Smooth muscle cell (in vitro differentiated cells): ENCODE measurements at regions not wholly inside any gene's neighbourhood (a gene's known extent, or its start where the extent isn't known, plus 50 kb on each side); places are given as distances from the start of the nearest gene placed in this dataset.

Source experiments
- DNase-seq: peaks from one replicate; lab custom pipeline; 2025; ENCODE audit not compliant: unreplicated experiment; lab: John Stamatoyannopoulos, UW
- H2AFZ ChIP-seq: fragments of 200-600 bp; sonication (generic); 2 replicates; pipeline ENCODE4 v1.6.0; 2016; ENCODE audit warnings: antibody characterized with exemption, low read depth, mild to moderate bottlenecking
- H3F3A ChIP-seq: fragments of 200-600 bp; sonication (generic); 2 replicates; pipeline ENCODE4 v1.6.0; 2017; ENCODE audit warnings: antibody characterized with exemption, low read depth
- H3K27ac ChIP-seq: fragments of 200-600 bp; sonication (generic); 2 replicates; pipeline ENCODE4 v1.5.1; 2016; ENCODE audit warnings: low read depth, mild to moderate bottlenecking
- H3K27me3 ChIP-seq: fragments of 200-600 bp; sonication (generic); 2 replicates; pipeline ENCODE4 v1.6.1; 2016; ENCODE audit warnings: low read depth, mild to moderate bottlenecking
- H3K36me3 ChIP-seq: fragments of 200-600 bp; sonication (generic); 2 replicates; pipeline ENCODE4 v1.5.1; 2016; ENCODE audit warnings: low read depth
- H3K4me1 ChIP-seq: fragments of 200-600 bp; sonication (generic); 2 replicates; pipeline ENCODE4 v1.5.1; 2016; ENCODE audit warnings: low read depth
- H3K4me2 ChIP-seq: fragments of 200-600 bp; sonication (generic); 2 replicates; pipeline ENCODE4 v1.6.0; 2016; ENCODE audit warnings: mild to moderate bottlenecking
- H3K4me3 ChIP-seq: fragments of 200-600 bp; sonication (generic); 2 replicates; pipeline ENCODE4 v1.5.1; 2016; ENCODE audit warnings: mild to moderate bottlenecking
- H3K79me2 ChIP-seq: fragments of 200-600 bp; sonication (generic); 2 replicates; pipeline ENCODE4 v1.6.0; 2016; ENCODE audit warnings: low read depth, mild to moderate bottlenecking
- H3K9ac ChIP-seq: fragments of 200-600 bp; sonication (generic); 2 replicates; pipeline ENCODE4 v1.6.0; 2016; ENCODE audit warnings: low read depth
- H3K9me3 ChIP-seq: fragments of 200-600 bp; sonication (generic); replicated peaks from 2 replicates; pipeline ENCODE4 v1.5.1; 2016; ENCODE audit warnings: low read depth
- H4K20me1 ChIP-seq: fragments of 200-600 bp; sonication (generic); 2 replicates; pipeline ENCODE4 v1.6.0; 2016; ENCODE audit warnings: low read depth
- WGBS: methylation state at CpG from one replicate; pipeline ENCODE4 v1.1.7; 2016; ENCODE audit warnings: low lambda C conversion rate; 5-methylcytosine and 5-hydroxymethylcytosine counted together
- TF ChIP-seq, protein P1 (sequence below): fragments of 200-600 bp; sonication (generic); IDR thresholded peaks from 2 replicates; pipeline ENCODE4 v1.5.1; 2017; ENCODE audit warnings: borderline replicate concordance, mild to moderate bottlenecking, antibody characterized with exemption; ENCODE audit not compliant: insufficient read depth, poor library complexity, severe bottlenecking

DNA sequence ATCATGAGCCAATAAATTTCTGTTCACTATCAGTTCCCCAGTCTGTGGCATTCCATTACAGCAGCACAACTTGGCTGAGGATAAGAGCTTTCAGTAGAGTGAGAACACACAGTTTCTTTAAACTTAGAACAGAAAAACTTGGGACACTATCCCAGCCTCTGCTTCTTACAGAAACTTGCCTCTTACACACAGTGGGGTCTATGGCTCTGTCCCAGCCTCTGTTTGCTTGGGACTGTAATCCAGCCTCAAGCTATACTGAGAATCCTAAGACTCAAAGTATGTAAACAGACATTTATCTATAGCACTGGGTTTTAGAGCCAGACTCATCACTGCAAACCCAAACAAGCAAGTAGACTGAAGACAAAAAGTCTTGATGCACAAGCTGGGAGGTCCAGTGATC, 355.8 kb upstream of the VSTM2A start:
- Histone ChIP-seq H3F3A (no peaks in the 10 kb centered on the region), H3K79me2 (no peaks in the 10 kb centered on the region), H3K27me3 (no peaks in the 10 kb centered on the region), H3K4me3 (no peak overlapping the region), H3K36me3 (no peaks in the 10 kb centered on the region), H3K4me1 (no peaks in the 10 kb centered on the region), H2AFZ (peak overlapping the region; percentile 31), H3K9ac (no peak overlapping the region), H3K9me3 (no peaks in the 10 kb centered on the region), H3K4me2 (peak overlapping the region; percentile 14), H4K20me1 (no peaks in the 10 kb centered on the region), H3K27ac (no peak overlapping the region)
- TF ChIP-seq, protein P1, sequence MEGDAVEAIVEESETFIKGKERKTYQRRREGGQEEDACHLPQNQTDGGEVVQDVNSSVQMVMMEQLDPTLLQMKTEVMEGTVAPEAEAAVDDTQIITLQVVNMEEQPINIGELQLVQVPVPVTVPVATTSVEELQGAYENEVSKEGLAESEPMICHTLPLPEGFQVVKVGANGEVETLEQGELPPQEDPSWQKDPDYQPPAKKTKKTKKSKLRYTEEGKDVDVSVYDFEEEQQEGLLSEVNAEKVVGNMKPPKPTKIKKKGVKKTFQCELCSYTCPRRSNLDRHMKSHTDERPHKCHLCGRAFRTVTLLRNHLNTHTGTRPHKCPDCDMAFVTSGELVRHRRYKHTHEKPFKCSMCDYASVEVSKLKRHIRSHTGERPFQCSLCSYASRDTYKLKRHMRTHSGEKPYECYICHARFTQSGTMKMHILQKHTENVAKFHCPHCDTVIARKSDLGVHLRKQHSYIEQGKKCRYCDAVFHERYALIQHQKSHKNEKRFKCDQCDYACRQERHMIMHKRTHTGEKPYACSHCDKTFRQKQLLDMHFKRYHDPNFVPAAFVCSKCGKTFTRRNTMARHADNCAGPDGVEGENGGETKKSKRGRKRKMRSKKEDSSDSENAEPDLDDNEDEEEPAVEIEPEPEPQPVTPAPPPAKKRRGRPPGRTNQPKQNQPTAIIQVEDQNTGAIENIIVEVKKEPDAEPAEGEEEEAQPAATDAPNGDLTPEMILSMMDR, result no peak
- DNase-seq, result no peak

DNA sequence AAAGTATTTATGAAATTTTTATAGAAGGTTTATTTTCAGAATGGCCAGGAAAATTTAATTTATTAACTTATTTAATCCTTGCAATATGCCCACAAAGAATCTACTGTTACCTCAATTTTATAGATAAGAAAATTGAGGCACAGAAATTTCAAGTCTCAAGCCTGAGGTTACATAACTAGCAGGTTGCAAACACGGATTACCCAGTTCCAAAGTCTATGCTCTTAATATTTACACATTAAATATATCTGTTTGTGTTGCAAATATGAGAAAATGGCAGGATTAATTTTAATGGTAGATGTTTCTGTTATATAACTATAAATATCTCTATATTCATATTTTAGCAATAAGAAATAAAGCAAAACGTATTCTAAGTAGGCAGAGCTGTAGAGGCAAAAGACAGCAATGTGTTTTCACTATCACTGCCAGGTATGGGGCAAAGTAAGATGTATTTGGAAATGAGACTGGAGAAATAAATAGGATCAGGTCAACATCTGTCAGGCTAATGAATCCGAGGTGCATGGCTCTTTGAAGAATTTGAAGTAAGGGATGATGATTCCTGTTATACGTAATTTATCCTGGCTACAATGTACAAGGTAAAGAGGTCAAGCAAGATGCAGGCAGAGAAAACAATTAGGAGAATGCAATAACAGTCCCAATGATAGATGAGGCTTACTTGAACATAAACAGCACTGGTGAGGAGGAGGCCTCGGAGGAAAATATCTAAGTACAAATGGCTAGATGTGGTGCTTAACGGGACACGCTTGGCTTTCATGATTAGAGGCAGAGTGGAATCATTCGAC, 354.1 kb upstream of the VSTM2A start:
- no peaks in the 10 kb centered on the region for H3K4me1 ChIP-seq
- H3K36me3 ChIP-seq, result no peaks in the 10 kb centered on the region
- H2AFZ ChIP-seq, result no peak overlapping the region
- H3K9me3 ChIP-seq, result no peaks in the 10 kb centered on the region
- H3K79me2 ChIP-seq, result no peaks in the 10 kb centered on the region
- no peaks in the 10 kb centered on the region for H3F3A ChIP-seq
- no peak overlapping the region for H3K4me3 ChIP-seq
- no peak overlapping the region for H3K27ac ChIP-seq
- WGBS, result 93% methylated on average over 8 of the region's 8 CpGs
- H4K20me1 ChIP-seq, result no peaks in the 10 kb centered on the region
- no peak overlapping the region for H3K4me2 ChIP-seq
- H3K9ac ChIP-seq, result no peak overlapping the region
- no peaks in the 10 kb centered on the region for H3K27me3 ChIP-seq
- TF ChIP-seq, protein P1, result no peak
- DNase-seq, result no peak

DNA sequence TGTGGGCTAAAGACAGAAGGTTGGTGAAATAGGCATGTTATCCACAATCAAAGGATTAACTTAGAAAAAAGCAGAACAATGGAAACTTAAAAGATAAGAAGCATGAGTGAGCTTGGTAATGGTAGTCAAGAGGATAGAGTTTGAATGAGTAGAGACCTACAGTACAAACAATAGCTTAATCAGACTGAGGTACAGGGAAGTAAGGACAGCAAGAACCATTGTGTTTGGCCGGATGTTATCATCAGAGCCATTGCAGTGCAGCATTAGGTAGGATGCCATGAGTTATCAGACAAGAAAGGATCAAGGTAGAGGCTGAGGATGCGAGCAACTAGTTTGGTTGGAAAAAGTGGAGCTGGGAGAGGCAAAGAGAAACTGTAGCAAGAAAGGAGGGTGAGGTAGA, 353.3 kb upstream of the VSTM2A start:
- Histone ChIP-seq H3K27ac (no peak overlapping the region), H3F3A (no peaks in the 10 kb centered on the region), H2AFZ (no peak overlapping the region), H4K20me1 (no peaks in the 10 kb centered on the region), H3K9ac (no peak overlapping the region), H3K4me2 (no peak overlapping the region), H3K9me3 (no peaks in the 10 kb centered on the region), H3K4me3 (no peak overlapping the region), H3K79me2 (no peaks in the 10 kb centered on the region), H3K27me3 (no peaks in the 10 kb centered on the region), H3K4me1 (no peaks in the 10 kb centered on the region), H3K36me3 (no peaks in the 10 kb centered on the region)
- DNase-seq, result no peak
- 91% methylated on average over 2 of the region's 2 CpGs for WGBS
- TF ChIP-seq, protein P1, result no peak

DNA sequence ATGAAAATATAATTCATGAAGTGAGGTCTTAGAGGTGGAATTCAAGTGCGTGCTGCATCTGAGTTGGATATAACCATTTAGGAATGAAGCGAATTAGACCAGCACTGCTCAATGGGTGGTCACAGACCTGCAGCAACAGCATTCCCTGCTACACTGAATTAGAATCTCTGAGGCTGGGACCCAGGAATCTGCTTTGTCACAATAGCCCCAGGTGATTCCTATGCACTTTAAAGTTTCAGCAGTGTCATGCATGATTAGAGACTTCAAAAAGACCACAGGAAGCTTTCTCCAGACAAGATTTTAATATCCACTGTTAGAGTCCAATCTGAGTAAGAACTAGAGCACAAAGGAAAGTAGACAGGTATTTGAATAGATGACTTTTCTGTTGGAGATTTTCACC, 352.8 kb upstream of the VSTM2A start:
- Histone ChIP-seq H4K20me1 (no peaks in the 10 kb centered on the region), H3K4me1 (no peaks in the 10 kb centered on the region), H3F3A (no peaks in the 10 kb centered on the region), H3K27me3 (no peaks in the 10 kb centered on the region), H3K4me3 (no peak overlapping the region), H3K9ac (no peak overlapping the region), H3K27ac (no peak overlapping the region), H2AFZ (no peak overlapping the region), H3K36me3 (no peaks in the 10 kb centered on the region), H3K79me2 (no peaks in the 10 kb centered on the region), H3K9me3 (no peaks in the 10 kb centered on the region), H3K4me2 (no peak overlapping the region)
- 55% methylated on average over 2 of the region's 2 CpGs for WGBS
- DNase-seq, result no peak
- TF ChIP-seq, protein P1, result no peak
